Ishikawa (cell line): ENCODE measurements at regions not wholly inside any gene's neighbourhood (a gene's known extent, or its start where the extent isn't known, plus 50 kb on each side); places are given as distances from the start of the nearest gene placed in this dataset.

Experiments used
- CEBPB ChIP-seq: IDR thresholded peaks from 2 replicates; pipeline ENCODE4 v1.6.1; 2012
- CREB1 ChIP-seq: IDR thresholded peaks from 2 replicates; pipeline ENCODE4 v1.6.1; 2012; ENCODE audit warnings: low read depth
- EGR1 ChIP-seq: IDR thresholded peaks from 2 replicates; pipeline ENCODE4 v1.6.1; 2012
- EP300 ChIP-seq: IDR thresholded peaks from 2 replicates; pipeline ENCODE4 v1.6.1; 2012; ENCODE audit warnings: borderline replicate concordance
- FOXM1 ChIP-seq: IDR thresholded peaks from 2 replicates; pipeline ENCODE4 v1.6.1; 2012; ENCODE audit warnings: low read depth, borderline replicate concordance
- NFIC ChIP-seq: IDR thresholded peaks from 2 replicates; pipeline ENCODE4 v1.6.1; 2012
- RAD21 ChIP-seq: IDR thresholded peaks from 2 replicates; pipeline ENCODE4 v1.6.1; 2012; ENCODE audit warnings: low read depth
- TAF1 ChIP-seq: IDR thresholded peaks from 2 replicates; pipeline ENCODE4 v1.6.1; 2012; ENCODE audit warnings: low read depth, mild to moderate bottlenecking
- TCF12 ChIP-seq: IDR thresholded peaks from 2 replicates; pipeline ENCODE4 v1.6.1; 2012; ENCODE audit warnings: low read depth
- TEAD4 ChIP-seq: IDR thresholded peaks from 2 replicates; pipeline ENCODE4 v1.6.1; 2012
- USF1 ChIP-seq: IDR thresholded peaks from 2 replicates; pipeline ENCODE4 v1.6.1; 2012
- YY1 ChIP-seq: IDR thresholded peaks from 2 replicates; pipeline ENCODE4 v1.6.1; 2012; ENCODE audit warnings: low read depth
- ZBTB7A ChIP-seq: IDR thresholded peaks from 2 replicates; pipeline ENCODE4 v1.6.1; 2012; ENCODE audit warnings: low read depth
- TF ChIP-seq, protein P1 (sequence below): IDR thresholded peaks from 2 replicates; pipeline ENCODE4 v1.6.1; 2012
- TF ChIP-seq, protein P2 (sequence below): IDR thresholded peaks from 2 replicates; pipeline ENCODE4 v1.6.1; 2012; ENCODE audit warnings: low read depth, mild to moderate bottlenecking

DNA sequence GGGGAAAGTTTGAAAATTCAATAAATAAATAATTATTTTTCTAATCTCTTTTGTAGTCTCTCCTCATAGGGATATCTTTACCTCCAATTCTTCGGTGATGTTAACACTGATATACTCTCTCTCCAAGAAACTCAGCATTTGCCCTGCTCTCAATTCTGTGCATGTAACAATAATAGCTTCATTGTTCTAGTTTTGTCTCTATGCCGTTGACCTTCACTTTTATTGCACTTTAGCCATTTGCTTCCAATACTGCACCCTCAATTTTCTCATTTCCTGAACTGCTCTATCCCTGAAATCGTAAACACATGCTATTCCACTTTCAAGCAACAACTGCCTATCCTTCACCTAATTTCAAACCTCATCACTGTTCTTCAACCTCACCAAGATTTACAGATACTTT lies 645.0 kb downstream of the C12orf50 start:
- no peak for TF ChIP-seq USF1
- TF ChIP-seq CEBPB = no peak
- TF ChIP-seq ZBTB7A = no peak
- TF ChIP-seq TEAD4 = no peak

GRCh38 chr12:87383680-87384079 lies 645.5 kb downstream of the C12orf50 start:
- TF ChIP-seq TEAD4 (no peak), ZBTB7A (no peak), NFIC (no peak), FOXM1 (no peak), EP300 (no peak), TAF1 (no peak), YY1 (no peak), CREB1 (no peak), CEBPB (no peak), TCF12 (no peak), USF1 (no peak), RAD21 (no peak), EGR1 (no peak)
- TF ChIP-seq, protein P1, sequence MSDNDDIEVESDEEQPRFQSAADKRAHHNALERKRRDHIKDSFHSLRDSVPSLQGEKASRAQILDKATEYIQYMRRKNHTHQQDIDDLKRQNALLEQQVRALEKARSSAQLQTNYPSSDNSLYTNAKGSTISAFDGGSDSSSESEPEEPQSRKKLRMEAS = no peak
- TF ChIP-seq, protein P2, sequence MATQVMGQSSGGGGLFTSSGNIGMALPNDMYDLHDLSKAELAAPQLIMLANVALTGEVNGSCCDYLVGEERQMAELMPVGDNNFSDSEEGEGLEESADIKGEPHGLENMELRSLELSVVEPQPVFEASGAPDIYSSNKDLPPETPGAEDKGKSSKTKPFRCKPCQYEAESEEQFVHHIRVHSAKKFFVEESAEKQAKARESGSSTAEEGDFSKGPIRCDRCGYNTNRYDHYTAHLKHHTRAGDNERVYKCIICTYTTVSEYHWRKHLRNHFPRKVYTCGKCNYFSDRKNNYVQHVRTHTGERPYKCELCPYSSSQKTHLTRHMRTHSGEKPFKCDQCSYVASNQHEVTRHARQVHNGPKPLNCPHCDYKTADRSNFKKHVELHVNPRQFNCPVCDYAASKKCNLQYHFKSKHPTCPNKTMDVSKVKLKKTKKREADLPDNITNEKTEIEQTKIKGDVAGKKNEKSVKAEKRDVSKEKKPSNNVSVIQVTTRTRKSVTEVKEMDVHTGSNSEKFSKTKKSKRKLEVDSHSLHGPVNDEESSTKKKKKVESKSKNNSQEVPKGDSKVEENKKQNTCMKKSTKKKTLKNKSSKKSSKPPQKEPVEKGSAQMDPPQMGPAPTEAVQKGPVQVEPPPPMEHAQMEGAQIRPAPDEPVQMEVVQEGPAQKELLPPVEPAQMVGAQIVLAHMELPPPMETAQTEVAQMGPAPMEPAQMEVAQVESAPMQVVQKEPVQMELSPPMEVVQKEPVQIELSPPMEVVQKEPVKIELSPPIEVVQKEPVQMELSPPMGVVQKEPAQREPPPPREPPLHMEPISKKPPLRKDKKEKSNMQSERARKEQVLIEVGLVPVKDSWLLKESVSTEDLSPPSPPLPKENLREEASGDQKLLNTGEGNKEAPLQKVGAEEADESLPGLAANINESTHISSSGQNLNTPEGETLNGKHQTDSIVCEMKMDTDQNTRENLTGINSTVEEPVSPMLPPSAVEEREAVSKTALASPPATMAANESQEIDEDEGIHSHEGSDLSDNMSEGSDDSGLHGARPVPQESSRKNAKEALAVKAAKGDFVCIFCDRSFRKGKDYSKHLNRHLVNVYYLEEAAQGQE = no peak

DNA sequence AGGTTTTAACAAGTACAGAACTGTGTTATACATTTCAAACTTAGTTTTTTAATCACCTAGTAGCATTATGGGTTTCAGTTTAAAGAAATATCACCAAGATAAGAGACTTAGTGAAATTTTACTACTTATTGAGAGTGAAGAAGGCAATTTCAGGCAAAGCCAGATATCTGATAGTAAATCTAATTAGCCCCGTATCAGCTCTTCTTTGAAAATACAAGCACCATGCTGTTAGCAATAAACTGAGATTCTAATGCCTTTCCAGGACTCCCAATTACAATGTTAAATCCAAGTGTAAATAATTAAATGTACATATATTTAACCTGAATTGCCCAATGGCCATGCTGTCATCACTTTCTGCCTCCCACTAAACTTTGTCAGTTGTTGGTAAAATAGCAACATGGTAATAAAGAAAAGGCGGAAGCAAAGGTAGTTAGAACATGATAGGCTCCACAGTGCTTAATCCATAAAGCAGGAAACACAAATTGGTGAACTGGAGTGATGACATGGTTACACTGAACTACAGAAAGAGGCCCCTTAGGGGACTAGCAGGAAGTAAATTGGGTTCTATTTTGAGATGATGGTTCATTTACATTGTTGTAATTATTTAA lies 646.1 kb downstream of the C12orf50 start:
- TF ChIP-seq CREB1 = no peak
- TF ChIP-seq EP300 = no peak
- no peak for TF ChIP-seq TAF1
- TF ChIP-seq RAD21 = no peak
- TF ChIP-seq CEBPB = no peak
- no peak for TF ChIP-seq FOXM1
- TF ChIP-seq, protein P2 = no peak
- no peak for TF ChIP-seq NFIC
- no peak for TF ChIP-seq USF1
- TF ChIP-seq ZBTB7A = no peak
- no peak for TF ChIP-seq YY1
- TF ChIP-seq, protein P1 = no peak
- TF ChIP-seq TEAD4 = no peak
- TF ChIP-seq TCF12 = no peak
- TF ChIP-seq EGR1 = no peak

GRCh38 chr12:87382436-87382835 lies 646.8 kb downstream of the C12orf50 start:
- TF ChIP-seq, protein P2 = no peak
- TF ChIP-seq EGR1 (no peak), NFIC (no peak), USF1 (no peak), RAD21 (no peak), ZBTB7A (no peak), YY1 (no peak), TCF12 (no peak), EP300 (no peak), CEBPB (no peak), FOXM1 (no peak), TEAD4 (no peak), CREB1 (no peak), TAF1 (no peak)
- TF ChIP-seq, protein P1 = no peak
